Mesothelial cell of epicardium (in vitro differentiated cells): ENCODE measurements at regions not wholly inside any gene's neighbourhood (a gene's known extent, or its start where the extent isn't known, plus 50 kb on each side); places are given as distances from the start of the nearest gene placed in this dataset.

Experiments
- DNase-seq, 2 experiments: peaks; one replicate each; pipeline ENCODE4 v3.0.0; 2021; ENCODE audit warnings: low spot score in 2 of 2; ENCODE audit not compliant: unreplicated experiment in 2 of 2
- H3K27ac Mint-ChIP-seq: 2 replicates; pipeline ENCODE4 v1.8.0; 2021; ENCODE audit warnings: mixed read lengths
- H3K27me3 Mint-ChIP-seq: 2 replicates; pipeline ENCODE4 v1.8.0; 2021; ENCODE audit warnings: low read depth, mixed read lengths
- H3K36me3 Mint-ChIP-seq: 2 replicates; pipeline ENCODE4 v1.8.0; 2021; ENCODE audit warnings: mixed read lengths
- H3K4me1 Mint-ChIP-seq: 2 replicates; pipeline ENCODE4 v1.8.0; 2021; ENCODE audit warnings: mixed read lengths
- H3K4me3 Mint-ChIP-seq: 2 replicates; pipeline ENCODE4 v1.8.0; 2021; ENCODE audit warnings: mild to moderate bottlenecking, moderate library complexity, mixed read lengths
- H3K9me3 Mint-ChIP-seq: 2 replicates; pipeline ENCODE4 v1.8.0; 2021; ENCODE audit warnings: mixed read lengths
- CTCF ChIP-seq: fragments of 200-600 bp; sonication (generic); IDR thresholded peaks from one replicate; pipeline ENCODE4 v1.5.0; 2021; ENCODE audit warnings: antibody characterized with exemption; ENCODE audit not compliant: unreplicated experiment

- peaks cover 19% of the 10 kb centered on the region for H3K9me3 Mint-ChIP-seq
- H3K27me3 Mint-ChIP-seq = no peaks in the 10 kb centered on the region
- H3K4me1 Mint-ChIP-seq = no peaks in the 10 kb centered on the region
- no peaks in the 10 kb centered on the region for H3K36me3 Mint-ChIP-seq
- no peak for DNase-seq
- TF ChIP-seq CTCF = no peak
- H3K4me3 Mint-ChIP-seq = no peak overlapping the region
- H3K27ac Mint-ChIP-seq = no peak overlapping the region
Observed at GRCh38 chr18:68362907-68363306, 352.0 kb downstream of the TMX3 start.

DNA sequence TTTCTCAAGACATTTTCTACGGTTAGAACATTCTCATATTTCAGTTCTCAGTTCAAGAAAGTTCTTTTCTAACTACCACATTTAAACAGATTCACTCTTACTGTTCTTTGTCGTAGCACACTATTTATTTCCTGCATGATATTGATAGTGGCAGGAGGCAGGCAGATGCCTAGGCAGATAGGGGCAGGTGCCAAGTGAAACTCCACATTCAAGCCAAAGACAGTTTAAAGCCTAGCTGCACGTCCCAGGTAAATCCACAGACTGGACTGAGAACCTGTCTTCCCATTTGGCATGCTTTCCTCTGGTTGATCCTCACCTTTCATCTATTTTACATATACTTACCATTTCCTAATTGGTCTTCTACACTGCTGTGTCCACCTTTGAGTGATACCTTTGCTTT is 359.3 kb downstream of the TMX3 start:
- TF ChIP-seq CTCF = no peak
- no peaks in the 10 kb centered on the region for H3K36me3 Mint-ChIP-seq
- no peaks in the 10 kb centered on the region for H3K27me3 Mint-ChIP-seq
- H3K4me1 Mint-ChIP-seq = no peaks in the 10 kb centered on the region
- no peak overlapping the region for H3K27ac Mint-ChIP-seq
- peaks cover 44% of the 10 kb centered on the region for H3K9me3 Mint-ChIP-seq
- no peak for DNase-seq
- no peak overlapping the region for H3K4me3 Mint-ChIP-seq

GRCh38 chr18:68354176-68354575 is 360.7 kb downstream of the TMX3 start:
- no peak for TF ChIP-seq CTCF
- Mint-ChIP-seq H3K27ac (no peak overlapping the region), H3K9me3 (peaks cover 52% of the 10 kb centered on the region), H3K36me3 (no peaks in the 10 kb centered on the region), H3K27me3 (no peaks in the 10 kb centered on the region), H3K4me1 (no peaks in the 10 kb centered on the region), H3K4me3 (no peak overlapping the region)
- no peak for DNase-seq

DNA sequence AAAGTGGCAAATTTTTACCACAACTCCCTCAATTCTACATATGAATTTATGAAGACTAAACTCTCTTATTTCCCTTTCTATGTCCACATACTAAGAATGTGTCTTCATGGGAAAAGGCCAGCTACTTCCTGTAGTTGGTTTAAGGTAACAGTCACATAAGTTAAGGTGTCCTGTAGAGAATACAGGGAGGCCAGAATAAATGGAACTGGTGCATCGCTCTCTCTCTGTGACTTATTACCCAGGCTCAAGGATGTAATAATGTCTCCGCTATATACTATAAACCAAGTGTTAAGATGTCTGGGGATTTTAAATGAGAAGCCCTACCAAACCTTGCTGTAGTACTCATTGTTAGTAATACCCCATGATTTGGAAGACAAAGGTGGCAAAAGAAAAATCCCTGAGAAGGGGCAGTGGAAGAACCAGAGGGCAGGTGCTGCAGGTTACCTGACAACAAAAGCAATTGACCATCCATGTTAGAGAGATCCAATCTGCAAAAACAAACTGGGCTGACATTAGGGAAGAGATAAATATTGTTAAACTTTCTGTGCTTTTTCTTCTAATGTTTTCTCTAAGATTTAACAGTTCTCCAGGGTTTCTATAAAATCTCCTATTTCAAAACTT is 372.8 kb downstream of the TMX3 start:
- Mint-ChIP-seq H3K4me3 (no peak overlapping the region), H3K4me1 (no peaks in the 10 kb centered on the region), H3K27me3 (no peaks in the 10 kb centered on the region), H3K27ac (no peak overlapping the region), H3K36me3 (no peaks in the 10 kb centered on the region), H3K9me3 (peaks cover 5% of the 10 kb centered on the region)
- no peak for TF ChIP-seq CTCF
- DNase-seq = no peak

DNA sequence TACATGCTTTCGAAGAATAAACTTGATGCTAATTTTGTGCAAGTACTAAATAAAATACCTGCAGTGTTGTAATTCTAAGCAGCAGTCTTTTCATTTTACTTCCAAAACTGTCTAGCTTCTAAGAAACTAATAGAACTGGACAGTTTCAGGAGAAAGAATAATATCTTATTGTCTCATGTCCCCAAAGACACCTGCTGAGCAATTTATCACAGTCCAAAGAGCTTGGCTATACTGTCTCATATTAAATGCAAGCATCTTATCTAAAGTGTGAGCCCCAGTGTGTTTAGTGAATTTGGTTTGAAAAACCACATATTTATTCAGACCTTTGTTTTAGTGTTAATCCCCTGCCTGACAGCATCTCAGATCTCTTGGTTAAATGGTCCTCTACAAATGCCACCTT is 374.3 kb downstream of the TMX3 start:
- Mint-ChIP-seq H3K27ac (no peak overlapping the region), H3K36me3 (no peaks in the 10 kb centered on the region), H3K9me3 (peaks cover 5% of the 10 kb centered on the region), H3K4me3 (no peak overlapping the region), H3K27me3 (no peaks in the 10 kb centered on the region), H3K4me1 (no peaks in the 10 kb centered on the region)
- DNase-seq = no peak
- no peak for TF ChIP-seq CTCF

GRCh38 chr18:68330658-68331057 is 384.2 kb downstream of the TMX3 start:
- Mint-ChIP-seq H3K27me3 (no peaks in the 10 kb centered on the region), H3K27ac (no peak overlapping the region), H3K9me3 (no peaks in the 10 kb centered on the region), H3K36me3 (no peaks in the 10 kb centered on the region), H3K4me1 (no peaks in the 10 kb centered on the region), H3K4me3 (no peak overlapping the region)
- peak; percentile 52 for TF ChIP-seq CTCF
- no peak for DNase-seq
